ENCODE measurements at regions not wholly inside any gene's neighbourhood (a gene's known extent, or its start where the extent isn't known, plus 50 kb on each side); places are given as distances from the start of the nearest gene placed in this dataset.

GRCh38 chr2:2574401-2575180 lies 243.5 kb upstream of the MYT1L start:
- Histone ChIP-seq H3K36me3 (ENCODE audit: control insufficient read depth in 4 of 4, insufficient read depth in 3 of 4, low read depth in 1 of 4, low read length in 3 of 4) (no peaks in the 10 kb centered on the region), H3K9ac (ENCODE audit: low read depth in 1 of 2, low read length in 2 of 2) (no peak overlapping the region), H3K27me3 (ENCODE audit: control insufficient read depth in 4 of 4, insufficient read depth in 4 of 4, low read length in 3 of 4) (no peaks in the 10 kb centered on the region), H3K9me3 (ENCODE audit: control insufficient read depth in 4 of 4, low read length in 3 of 4) (no peaks in the 10 kb centered on the region), H3K27ac (ENCODE audit: low read depth in 1 of 2, low read length in 2 of 2) (no peak overlapping the region), H3K4me1 (ENCODE audit: control insufficient read depth in 4 of 4, insufficient read depth in 4 of 4, low read length in 3 of 4) (no peaks in the 10 kb centered on the region), H3K4me3 (ENCODE audit: low read depth in 1 of 3, low read length in 3 of 3) (no peak overlapping the region)
- TF ChIP-seq HNF4A (conservative IDR thresholded peaks at IDR 0.05) (no peak), EGR1 (IDR thresholded peaks at IDR 0.05; ENCODE audit: low read depth in 2 of 2) (no peak), TAF1 (conservative IDR thresholded peaks at IDR 0.05) (no peak), CTCF (IDR thresholded peaks at IDR 0.05; ENCODE audit: low read depth, low read length, missing input control) (no peak), FOXA1 (IDR thresholded peaks at IDR 0.05) (no peak), RXRA (IDR thresholded peaks at IDR 0.05) (no peak), ZBTB33 (IDR thresholded peaks at IDR 0.05) (no peak), REST (IDR thresholded peaks at IDR 0.05) (no peak), ATF3 (IDR thresholded peaks at IDR 0.05) (no peak), HNF4G (IDR thresholded peaks at IDR 0.05) (no peak), JUND (IDR thresholded peaks at IDR 0.05) (no peak), NR2F2 (IDR thresholded peaks at IDR 0.05) (no peak), YY1 (IDR thresholded peaks at IDR 0.05) (no peak), GABPA (IDR thresholded peaks at IDR 0.05 in 1 of 2, conservative IDR thresholded peaks at IDR 0.05 in 1 of 2) (no peak)
- 74% methylated on average over 15 of the region's 16 CpGs for WGBS
- DNase-seq (ENCODE audit: low spot score), result no peak

Measured in liver (tissue), 8 donors.